Transverse colon (tissue), 4 donors: ENCODE measurements at regions not wholly inside any gene's neighbourhood (a gene's known extent, or its start where the extent isn't known, plus 50 kb on each side); places are given as distances from the start of the nearest gene placed in this dataset.

Source experiments
- CTCF ChIP-seq, 5 experiments: fragments of 200-600 bp in 3 of 5; fragments of 450-650 bp in 2 of 5; sonication (generic) in 3 of 5; IDR thresholded peaks; 1 replicate in 2 of 5; 2 replicates in 3 of 5; pipeline ENCODE4 v1.5.1; 2016 to 2017; ENCODE audit warnings: antibody characterized with exemption in 5 of 5, inconsistent platforms in 3 of 5, mild to moderate bottlenecking in 2 of 5, moderate library complexity in 1 of 5
- POLR2A ChIP-seq: fragments of 450-650 bp; IDR thresholded peaks from one replicate; pipeline ENCODE4 v1.6.1; 2016; ENCODE audit warnings: antibody characterized with exemption, mild to moderate bottlenecking, moderate library complexity
- POLR2AphosphoS5 ChIP-seq, 3 donors: sonication (generic); formaldehyde crosslinking; IDR thresholded peaks; one replicate each; pipeline ENCODE4 v1.6.1; 2016; ENCODE audit warnings: antibody characterized with exemption in 3 of 3

GRCh38 chr4:171594293-171594692 lies 218.9 kb upstream of the GALNTL6 start:
- TF ChIP-seq CTCF (IDR thresholded peaks at IDR 0.05), result no peak
- TF ChIP-seq POLR2AphosphoS5 (IDR thresholded peaks at IDR 0.05), result no peak
- TF ChIP-seq POLR2A, result no peak
